ENCODE measurements at regions not wholly inside any gene's neighbourhood (a gene's known extent, or its start where the extent isn't known, plus 50 kb on each side); places are given as distances from the start of the nearest gene placed in this dataset.
"Not testable (repeated sequence)": the region's sequence is repeated elsewhere in the genome, so short reads cannot be mapped to it uniquely, and the experiment has no call there.

GRCh38 chr6:6091608-6092002 lies 84.9 kb upstream of the NRN1 start:
- no peaks in the 10 kb centered on the region for H3K9me3 Mint-ChIP-seq
- peaks cover 52% of the 10 kb centered on the region for H3K27me3 Mint-ChIP-seq
- no peak overlapping the region for H3K4me3 Mint-ChIP-seq
- DNase-seq = no peak
- no peak overlapping the region for H3K27ac Mint-ChIP-seq
- peak; percentile 60 for ATAC-seq
- H3K4me1 Mint-ChIP-seq = peaks cover 31% of the 10 kb centered on the region

GRCh38 chr6:6090861-6091607 lies 84.3 kb upstream of the NRN1 start:
- DNase-seq (no peak), ATAC-seq (peak; percentile 64)
- peaks cover 52% of the 10 kb centered on the region for H3K27me3 Mint-ChIP-seq
- peaks cover 31% of the 10 kb centered on the region for H3K4me1 Mint-ChIP-seq
- no peaks in the 10 kb centered on the region for H3K9me3 Mint-ChIP-seq
- H3K27ac Mint-ChIP-seq = no peak overlapping the region
- no peak overlapping the region for H3K4me3 Mint-ChIP-seq

- H3K27ac Mint-ChIP-seq = no peak overlapping the region
- H3K27me3 Mint-ChIP-seq = peaks cover 33% of the 10 kb centered on the region
- H3K4me1 Mint-ChIP-seq = peaks cover 11% of the 10 kb centered on the region
- H3K9me3 Mint-ChIP-seq = peaks cover 10 to 31% of the 10 kb centered on the region in 2 donors
- no peak for ATAC-seq
- H3K4me3 Mint-ChIP-seq = no peak overlapping the region
- DNase-seq = no peak
Observed at GRCh38 chr6:6085928-6086668, 79.4 kb upstream of the NRN1 start.

- peaks cover 10 to 31% of the 10 kb centered on the region in 2 donors for H3K9me3 Mint-ChIP-seq
- peaks cover 14% of the 10 kb centered on the region for H3K27me3 Mint-ChIP-seq
- no peak for DNase-seq
- ATAC-seq = no peak
- H3K4me1 Mint-ChIP-seq = no peaks in the 10 kb centered on the region
- H3K27ac Mint-ChIP-seq = no peak overlapping the region
- H3K4me3 Mint-ChIP-seq = no peak overlapping the region
Observed at GRCh38 chr6:6080975-6081374, 74.2 kb upstream of the NRN1 start.

DNA sequence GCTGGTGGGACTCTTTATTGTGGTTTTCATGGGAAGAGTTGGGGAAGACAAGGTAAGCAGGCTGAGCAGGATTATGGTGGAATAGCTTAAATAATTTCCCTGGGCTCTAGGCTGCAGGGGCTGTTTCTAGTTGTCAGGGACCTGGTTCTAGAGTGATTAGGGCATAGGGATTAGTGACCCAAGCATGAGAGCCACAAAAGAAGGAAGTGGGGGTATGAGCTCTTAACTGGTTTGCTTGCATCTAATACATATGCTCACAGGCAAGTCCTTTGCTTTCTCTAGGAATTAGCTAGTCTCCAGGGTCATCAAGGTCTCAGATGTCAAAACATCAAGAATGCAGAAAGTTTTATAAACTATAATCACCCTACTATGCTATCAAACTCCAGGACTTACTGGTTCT lies 67.5 kb upstream of the NRN1 start:
- no peak for ATAC-seq
- no peak overlapping the region for H3K27ac Mint-ChIP-seq
- H3K27me3 Mint-ChIP-seq = peaks cover 65% of the 10 kb centered on the region

GRCh38 chr6:6068157-6068556 lies 61.4 kb upstream of the NRN1 start:
- H3K4me1 Mint-ChIP-seq, ATAC-seq, H3K27ac Mint-ChIP-seq, DNase-seq, H3K4me3 Mint-ChIP-seq: not testable (repeated sequence)
- Mint-ChIP-seq H3K27me3 (peaks cover 54% of the 10 kb centered on the region), H3K9me3 (peaks cover 18 to 36% of the 10 kb centered on the region in 2 donors)

More for the DNA sequence above, 67.5 kb upstream of the NRN1 start:
- H3K4me3 Mint-ChIP-seq = no peak overlapping the region
- H3K4me1 Mint-ChIP-seq = no peaks in the 10 kb centered on the region
- peaks cover 13 to 21% of the 10 kb centered on the region in 2 donors for H3K9me3 Mint-ChIP-seq
- DNase-seq = no peak

DNA sequence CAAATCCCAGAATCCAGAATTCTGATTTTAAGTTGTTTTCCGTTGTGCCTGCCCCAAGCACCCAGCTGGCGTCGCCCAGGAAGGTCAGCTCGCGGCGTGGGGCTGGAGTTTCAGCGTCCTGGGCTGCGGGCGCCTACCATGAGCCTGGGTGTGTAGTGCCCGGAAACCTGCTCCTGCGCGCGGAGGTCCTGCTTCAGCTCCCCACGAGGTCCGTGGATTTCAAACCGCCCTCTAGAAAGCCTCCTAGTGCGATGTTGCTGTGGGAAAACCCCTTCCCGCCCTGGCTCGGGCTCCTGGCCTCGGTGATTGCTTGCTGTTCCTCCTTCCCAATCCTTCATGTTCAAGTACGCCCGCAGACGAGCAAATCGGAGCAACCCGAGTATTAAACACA lies 51.3 kb upstream of the NRN1 start:
- no peak for ATAC-seq
- Mint-ChIP-seq H3K27me3 (peaks cover 55% of the 10 kb centered on the region), H3K9me3 (no peaks in the 10 kb centered on the region), H3K4me1 (no peaks in the 10 kb centered on the region), H3K27ac (no peak overlapping the region), H3K4me3 (no peak overlapping the region)
- DNase-seq = no peak

DNA sequence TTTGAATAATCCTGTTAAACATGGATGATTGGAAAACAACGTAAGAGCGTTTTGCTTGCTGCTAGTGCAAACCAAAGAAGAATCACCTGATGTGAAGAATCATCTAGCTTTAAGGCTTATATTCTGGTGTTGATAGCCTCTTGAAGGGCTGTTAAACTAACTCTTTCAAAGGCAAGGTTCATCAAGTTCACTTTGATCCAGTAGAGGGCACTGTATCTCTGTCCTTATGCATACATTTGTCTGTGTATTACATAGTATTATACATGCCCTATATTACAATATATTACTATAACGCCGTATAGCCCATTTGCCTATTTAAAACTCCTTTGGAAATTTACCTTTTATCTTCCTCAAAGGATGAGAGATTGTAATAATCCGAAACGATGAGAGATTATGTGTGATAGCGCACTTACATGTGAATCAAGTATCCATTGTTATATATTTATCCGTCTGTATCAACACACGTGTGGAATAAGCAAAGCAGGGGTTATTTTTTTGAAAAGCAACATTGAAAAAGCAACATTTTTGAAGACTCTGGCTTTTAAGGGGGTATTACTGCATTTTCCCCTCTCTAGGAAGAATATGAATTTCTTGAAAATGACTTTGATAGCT lies 50.8 kb upstream of the NRN1 start:
- no peak overlapping the region for H3K4me3 Mint-ChIP-seq
- no peaks in the 10 kb centered on the region for H3K9me3 Mint-ChIP-seq
- no peaks in the 10 kb centered on the region for H3K4me1 Mint-ChIP-seq
- peaks cover 55% of the 10 kb centered on the region for H3K27me3 Mint-ChIP-seq
- no peak overlapping the region for H3K27ac Mint-ChIP-seq
- ATAC-seq = peak; percentile 74
- peak in 1 of 2 donors; percentile 5 for DNase-seq

Measured in stimulated activated naive CD8-positive, alpha-beta T cell treated with anti-CD3 and anti-CD28 coated beads, Interleukin-15, amount 100 ng/mL, for 72 hours (primary cell).